ENCODE measurements at regions not wholly inside any gene's neighbourhood (a gene's known extent, or its start where the extent isn't known, plus 50 kb on each side); places are given as distances from the start of the nearest gene placed in this dataset.

DNA sequence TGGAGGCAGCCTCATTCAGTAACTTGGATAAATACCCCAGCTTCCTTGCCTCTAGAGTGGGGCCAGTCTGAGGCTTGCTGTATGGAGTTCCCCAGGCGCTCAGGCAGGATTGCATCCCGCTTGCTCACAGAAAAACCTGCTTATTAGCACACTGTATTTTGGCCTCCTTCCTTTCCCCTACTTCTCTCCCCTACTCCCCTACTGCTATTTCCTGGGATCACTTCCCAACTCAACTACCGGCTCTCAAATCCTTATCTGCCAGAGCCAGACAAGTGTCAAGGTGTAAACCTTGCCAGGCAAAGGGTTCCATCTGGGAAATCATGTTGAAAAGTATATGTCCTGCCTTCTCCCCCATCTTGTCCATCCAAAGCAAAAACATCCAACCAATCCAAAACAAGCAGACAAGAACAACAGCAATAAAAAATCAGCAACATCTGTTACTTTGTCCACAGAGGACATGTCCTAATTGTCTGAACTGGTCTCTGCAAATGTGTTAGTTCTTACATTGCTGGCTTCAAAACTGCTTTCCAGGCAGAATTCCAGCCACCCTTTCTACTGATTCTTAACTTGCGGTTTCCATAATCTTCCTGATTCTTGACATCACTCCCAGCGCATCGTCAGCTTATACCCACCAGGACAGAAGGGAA, 164.1 kb upstream of the SEMA6A start:
- no peak for TF ChIP-seq POLR2AphosphoS5 (IDR thresholded peaks at IDR 0.05)
- no peak for TF ChIP-seq CTCF (IDR thresholded peaks at IDR 0.05)
- TF ChIP-seq POLR2A (IDR thresholded peaks at IDR 0.05), result no peak
